ENCODE measurements at regions not wholly inside any gene's neighbourhood (a gene's known extent, or its start where the extent isn't known, plus 50 kb on each side); places are given as distances from the start of the nearest gene placed in this dataset.
"Not testable (repeated sequence)": the region's sequence is repeated elsewhere in the genome, so short reads cannot be mapped to it uniquely, and the experiment has no call there.

DNA sequence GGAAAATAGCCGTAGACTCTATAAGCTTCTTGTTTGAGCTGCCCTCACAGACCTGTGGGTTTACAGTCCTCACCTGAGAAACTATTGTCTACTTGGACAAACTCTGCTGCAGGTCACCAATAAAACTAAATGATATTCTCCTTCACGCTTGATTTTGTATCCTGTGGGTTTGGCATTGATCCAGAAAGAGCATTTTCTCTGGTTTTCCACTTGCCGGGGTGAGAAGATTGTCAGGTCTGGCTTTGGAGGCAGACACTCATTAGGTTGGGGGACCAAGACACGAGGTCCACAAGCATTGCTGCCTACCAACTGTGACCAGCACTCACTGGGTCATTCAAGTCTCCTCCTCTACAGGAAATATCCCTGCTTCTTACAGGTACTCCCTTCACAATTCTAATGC, 68.5 kb downstream of the CDC14C start:
- no peak for DNase-seq

- DNase-seq, result peak; percentile 23
Observed at GRCh38 chr7:49001610-49002033, 77.3 kb downstream of the CDC14C start.

- DNase-seq, result no peak
Observed at GRCh38 chr7:49010717-49011116, 86.4 kb downstream of the CDC14C start.

GRCh38 chr7:49014870-49015269, 90.5 kb downstream of the CDC14C start:
- no peak for DNase-seq

GRCh38 chr7:49020145-49020544, 95.8 kb downstream of the CDC14C start:
- DNase-seq, result no peak

- no peak for DNase-seq
Observed at GRCh38 chr7:49022448-49022847, 98.1 kb downstream of the CDC14C start.

DNA sequence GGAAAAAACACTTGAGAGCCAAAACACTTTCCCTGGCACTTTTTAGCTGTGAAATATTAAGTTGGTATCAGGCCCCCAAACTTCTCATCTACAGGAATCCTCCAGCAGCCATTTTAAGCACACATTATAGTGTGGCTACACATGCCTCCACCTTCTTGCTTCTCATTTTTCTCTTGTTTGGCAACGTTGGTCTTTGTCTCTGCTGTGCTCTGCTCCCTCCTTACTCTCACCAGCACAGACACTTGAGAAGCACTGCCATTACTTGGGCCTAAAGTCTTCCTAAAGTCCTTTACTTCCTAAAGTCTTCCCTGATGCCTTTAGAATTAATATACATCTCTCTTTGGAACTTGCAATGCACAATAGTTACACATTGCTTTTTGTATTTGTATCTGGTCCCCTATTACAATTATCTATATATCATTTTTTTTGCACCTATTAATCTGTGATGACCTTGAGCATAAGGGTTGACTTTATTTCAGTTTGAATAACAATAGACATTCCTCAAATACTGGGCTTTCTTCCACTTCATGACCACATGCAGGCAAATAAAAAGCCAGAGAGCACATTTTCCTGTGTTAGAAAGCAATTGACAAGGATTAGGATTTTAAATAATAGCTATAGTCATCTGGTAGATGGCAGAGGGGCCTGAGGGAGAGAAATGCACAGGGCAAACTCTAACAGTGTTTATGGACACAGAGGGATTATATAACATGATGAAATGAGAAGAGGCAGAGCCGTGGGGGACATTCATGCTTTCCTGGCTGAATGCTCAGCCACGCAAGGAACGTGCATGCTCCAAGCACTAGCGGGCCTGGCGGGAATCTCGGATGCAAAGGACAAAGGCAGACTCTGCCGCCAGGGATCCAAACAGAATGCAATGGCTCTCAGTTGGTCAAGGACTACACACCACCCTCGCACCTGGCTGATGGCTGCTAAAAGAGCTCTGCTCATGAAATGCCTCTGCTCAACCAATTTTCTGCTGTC, 99.3 kb downstream of the CDC14C start:
- DNase-seq, result no peak

- no peak for DNase-seq
Observed at GRCh38 chr7:49030221-49030620, 105.9 kb downstream of the CDC14C start.

DNA sequence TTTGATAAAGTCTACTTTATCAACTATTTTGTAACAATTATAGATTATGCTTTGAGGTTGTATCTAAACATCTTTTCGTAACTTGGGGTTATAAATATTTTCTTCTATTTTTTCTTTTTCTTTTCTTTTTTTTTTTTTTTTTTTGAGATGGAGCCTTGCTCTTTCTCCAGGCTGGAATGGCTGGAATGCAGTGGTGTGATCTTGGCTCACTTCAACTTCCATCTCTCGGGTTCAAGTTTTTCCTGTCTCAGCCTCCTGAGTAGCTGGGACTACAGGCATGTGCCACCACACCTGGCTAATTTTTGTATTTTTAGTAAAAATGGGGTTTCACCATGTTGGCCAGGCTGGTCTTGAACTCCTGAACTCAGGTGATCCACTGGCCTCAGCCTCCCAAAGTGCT, 108.8 kb downstream of the CDC14C start:
- not testable (repeated sequence) for DNase-seq

- peak; percentile 14 for DNase-seq
Observed at GRCh38 chr7:49037346-49038210, 113.2 kb downstream of the CDC14C start.

DNA sequence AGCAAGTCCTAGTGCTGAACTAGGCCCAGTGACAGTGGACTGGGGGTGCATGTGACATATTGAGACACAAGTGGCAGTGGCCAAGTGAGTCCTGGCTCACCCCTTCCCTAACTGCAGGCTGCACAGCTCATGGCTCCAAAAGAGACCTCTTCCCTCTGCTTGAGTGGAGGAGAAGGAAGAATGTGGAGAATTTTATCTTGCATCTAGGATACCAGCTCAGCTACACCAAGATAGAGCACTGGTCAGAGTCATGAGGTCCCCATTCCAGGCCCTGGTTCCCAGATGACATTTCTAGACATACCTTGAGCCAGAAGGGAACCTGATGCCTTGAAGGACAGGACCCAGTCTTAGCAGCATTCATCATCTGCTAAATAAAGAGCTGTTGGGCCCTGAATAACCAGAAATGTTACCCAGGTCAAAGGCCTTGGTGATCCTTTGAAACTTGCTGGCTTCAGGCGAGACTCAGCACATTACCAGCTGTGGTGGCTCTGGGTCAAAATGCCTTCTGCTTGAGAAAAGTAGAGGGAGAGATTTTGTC, 114.5 kb downstream of the CDC14C start:
- no peak for DNase-seq

GRCh38 chr7:49060743-49061142, 136.4 kb downstream of the CDC14C start:
- DNase-seq, result no peak

DNA sequence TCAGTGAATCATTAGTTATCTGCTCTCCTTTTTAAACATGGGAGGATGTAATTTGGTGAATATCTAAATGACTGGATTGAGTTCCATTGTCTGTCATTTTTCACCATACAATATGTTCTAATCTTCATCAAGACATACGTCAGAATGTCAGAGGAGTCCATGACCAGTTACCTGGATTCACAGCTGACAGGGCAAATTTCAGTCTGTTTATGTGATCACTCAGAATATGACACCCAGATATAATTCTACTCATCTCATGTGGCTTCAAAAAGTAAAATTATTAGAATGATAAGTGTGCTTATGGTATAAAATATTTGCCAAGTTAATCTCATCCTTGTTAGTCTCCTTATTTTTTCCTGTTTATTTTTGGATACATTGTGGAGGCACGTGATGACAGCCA, 150.2 kb downstream of the CDC14C start:
- DNase-seq, result no peak

GRCh38 chr7:49080896-49081475, 156.6 kb downstream of the CDC14C start:
- DNase-seq, result no peak

DNA sequence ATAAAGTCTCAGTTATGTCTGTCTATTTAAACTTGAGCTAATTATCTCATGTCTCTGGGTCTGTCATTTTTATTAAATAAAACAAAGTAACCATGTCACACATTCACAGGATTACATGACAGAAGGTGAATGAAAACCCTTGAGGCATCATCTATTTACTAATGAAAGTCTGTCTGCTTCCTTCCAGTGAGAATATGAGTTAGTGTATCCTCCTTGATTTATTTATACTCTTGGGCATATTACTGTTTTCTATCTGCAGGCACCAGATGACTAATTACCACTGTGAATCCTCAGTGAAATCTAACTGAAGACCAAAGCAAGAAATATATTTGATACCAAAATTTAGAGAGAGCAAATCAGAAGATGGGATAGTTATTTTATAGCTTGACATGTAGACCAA, 163.7 kb downstream of the CDC14C start:
- DNase-seq, result no peak

DNA sequence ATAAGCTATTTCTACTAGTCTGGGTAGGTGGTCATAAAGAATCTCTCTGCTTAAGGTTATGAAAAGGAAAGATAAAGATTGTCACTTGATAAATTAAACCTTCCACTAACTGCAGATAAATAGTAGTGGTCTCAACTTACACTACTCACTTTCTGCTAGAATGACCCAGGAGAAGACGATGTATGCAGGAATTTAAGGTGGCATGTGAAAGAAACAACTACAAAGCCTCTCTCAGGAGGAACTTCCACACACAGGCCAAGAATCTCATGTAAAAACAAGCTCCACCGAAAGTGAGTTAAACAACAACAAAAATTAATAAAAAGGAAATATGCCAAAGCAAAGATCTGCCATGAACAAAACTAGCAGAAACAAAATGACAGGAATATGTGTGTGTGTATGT, 165.4 kb downstream of the CDC14C start:
- no peak for DNase-seq

DNA sequence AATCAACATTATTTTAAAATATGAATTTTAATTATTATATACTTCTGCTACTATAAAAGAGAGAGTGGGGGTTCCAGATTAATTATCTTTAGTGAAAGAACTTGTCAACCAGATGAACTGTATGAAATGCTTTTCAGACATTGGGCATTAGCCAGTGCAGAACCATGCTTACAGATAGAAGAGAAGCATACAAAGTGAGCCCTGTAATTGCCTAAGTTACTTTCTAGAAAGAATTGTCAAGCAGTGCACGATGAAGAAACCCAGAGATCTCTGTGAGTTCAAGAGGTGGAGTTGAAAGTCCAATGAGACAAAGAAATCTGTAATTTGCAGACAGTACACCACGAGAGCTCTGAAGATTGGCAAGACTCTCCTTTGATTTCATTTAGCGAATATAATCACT, 166.7 kb downstream of the CDC14C start:
- no peak for DNase-seq

DNA sequence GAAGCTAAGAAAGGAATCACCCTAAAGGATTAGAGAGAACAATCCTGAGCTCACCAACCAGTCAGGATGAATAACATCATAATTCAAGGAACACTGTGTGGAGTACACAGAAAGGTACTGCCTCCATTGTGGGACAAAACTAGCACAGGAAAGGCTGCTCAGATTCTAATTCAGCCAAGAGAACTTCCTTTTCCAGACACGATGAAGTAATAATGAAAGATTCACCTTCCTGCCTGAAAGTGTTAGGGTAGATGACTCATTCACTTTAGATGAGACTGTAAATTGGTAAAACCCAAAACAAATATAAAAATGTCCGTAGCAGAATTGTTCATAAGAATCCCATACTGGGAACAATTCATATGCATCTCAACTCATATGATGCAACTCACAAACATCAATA, 167.2 kb downstream of the CDC14C start:
- DNase-seq, result no peak

- no peak for DNase-seq
Observed at GRCh38 chr7:49093218-49093617, 168.9 kb downstream of the CDC14C start.

- no peak for DNase-seq
Observed at GRCh38 chr7:49094866-49095265, 170.5 kb downstream of the CDC14C start.

- DNase-seq, result no peak
Observed at GRCh38 chr7:49099587-49100326, 175.4 kb downstream of the CDC14C start.

Data from renal pelvis (tissue), 1 donor.